Stimulated activated naive CD8-positive, alpha-beta T cell treated with anti-CD3 and anti-CD28 coated beads, Interleukin-15, amount 100 ng/mL, for 72 hours (primary cell): ENCODE measurements at regions not wholly inside any gene's neighbourhood (a gene's known extent, or its start where the extent isn't known, plus 50 kb on each side); places are given as distances from the start of the nearest gene placed in this dataset.

ENCODE experiments used
- ATAC-seq: fragments of 150-1000 bp; cut with Tn5 transposase; 2 replicates; pipeline ENCODE4 v1.10.0; 2021; ENCODE audit warnings: mild to moderate bottlenecking, moderate library complexity
- DNase-seq, 2 donors: peaks; one replicate each; pipeline ENCODE4 v3.0.0; 2021 to 2022
- H3K27ac Mint-ChIP-seq, 2 donors: one replicate each; pipeline ENCODE4 v1.8.0; 2022; ENCODE audit warnings: mild to moderate bottlenecking in 2 of 2, mixed read lengths in 2 of 2, moderate library complexity in 2 of 2
- H3K27me3 Mint-ChIP-seq: one replicate; pipeline ENCODE4 v1.8.0; 2022; ENCODE audit warnings: mixed read lengths
- H3K4me1 Mint-ChIP-seq: one replicate; pipeline ENCODE4 v1.8.0; 2022; ENCODE audit warnings: mild to moderate bottlenecking, mixed read lengths
- H3K4me3 Mint-ChIP-seq, 2 donors: one replicate each; pipeline ENCODE4 v1.8.0; 2022; ENCODE audit warnings: mild to moderate bottlenecking in 2 of 2, mixed read lengths in 2 of 2, moderate library complexity in 1 of 2
- H3K9me3 Mint-ChIP-seq, 2 donors: one replicate each; pipeline ENCODE4 v1.8.0; 2022; ENCODE audit warnings: mixed read lengths in 2 of 2

- Mint-ChIP-seq H3K4me3 (no peak overlapping the region), H3K27ac (no peak overlapping the region), H3K27me3 (no peaks in the 10 kb centered on the region), H3K9me3 (peaks cover 0 to 5% of the 10 kb centered on the region in 2 donors), H3K4me1 (peaks cover 40% of the 10 kb centered on the region)
- DNase-seq (no peak), ATAC-seq (no peak)
Observed at GRCh38 chr2:64196963-64197362, 52.7 kb upstream of the PELI1 start.

- ATAC-seq (no peak), DNase-seq (no peak)
- peaks cover 72% of the 10 kb centered on the region for H3K4me1 Mint-ChIP-seq
- peaks cover 0 to 5% of the 10 kb centered on the region in 2 donors for H3K9me3 Mint-ChIP-seq
- peak overlapping the region in 1 of 2 donors; percentile 41 for H3K4me3 Mint-ChIP-seq
- H3K27me3 Mint-ChIP-seq: no peaks in the 10 kb centered on the region
- peak overlapping the region in 1 of 2 donors; percentile 27 for H3K27ac Mint-ChIP-seq
Observed at GRCh38 chr2:64201151-64201550, 56.9 kb upstream of the PELI1 start.

GRCh38 chr2:64202206-64202845 lies 58.1 kb upstream of the PELI1 start:
- DNase-seq (peak; percentile 20 to 26), ATAC-seq (peak; percentile 59)
- H3K9me3 Mint-ChIP-seq: peaks cover 0 to 5% of the 10 kb centered on the region in 2 donors
- H3K27ac Mint-ChIP-seq: peak overlapping the region in 1 of 2 donors; percentile 90
- peak overlapping the region; percentile 10 to 82 for H3K4me3 Mint-ChIP-seq
- peaks cover 84% of the 10 kb centered on the region for H3K4me1 Mint-ChIP-seq
- no peaks in the 10 kb centered on the region for H3K27me3 Mint-ChIP-seq

- Mint-ChIP-seq H3K4me1 (peaks cover 94% of the 10 kb centered on the region), H3K4me3 (peak overlapping the region; percentile 78 to 82), H3K27ac (peak overlapping the region; percentile 90 to 95), H3K9me3 (peaks cover 0 to 5% of the 10 kb centered on the region in 2 donors), H3K27me3 (no peaks in the 10 kb centered on the region)
- DNase-seq: no peak
- peak; percentile 42 for ATAC-seq
Observed at GRCh38 chr2:64203131-64203857, 59.1 kb upstream of the PELI1 start.

GRCh38 chr2:64203858-64204632 lies 59.8 kb upstream of the PELI1 start:
- Mint-ChIP-seq H3K4me1 (peaks cover 98% of the 10 kb centered on the region), H3K27me3 (no peaks in the 10 kb centered on the region)
- DNase-seq: peak; percentile 32 to 62

GRCh38 chr2:64204703-64205102 lies 60.5 kb upstream of the PELI1 start:
- DNase-seq: no peak
- no peaks in the 10 kb centered on the region for H3K27me3 Mint-ChIP-seq
- peak overlapping the region; percentile 78 to 82 for H3K4me3 Mint-ChIP-seq
- peak overlapping the region; percentile 90 to 95 for H3K27ac Mint-ChIP-seq
- no peak for ATAC-seq
- H3K4me1 Mint-ChIP-seq: peaks cover 98% of the 10 kb centered on the region
- H3K9me3 Mint-ChIP-seq: peaks cover 0 to 5% of the 10 kb centered on the region in 2 donors

More at GRCh38 chr2:64203858-64204632, 59.8 kb upstream of the PELI1 start:
- Mint-ChIP-seq H3K4me3 (peak overlapping the region; percentile 78 to 82), H3K27ac (peak overlapping the region; percentile 90 to 95), H3K9me3 (peaks cover 0 to 5% of the 10 kb centered on the region in 2 donors)
- ATAC-seq: peak; percentile 71

GRCh38 chr2:64205415-64205814 lies 61.2 kb upstream of the PELI1 start:
- Mint-ChIP-seq H3K4me3 (peak overlapping the region in 1 of 2 donors; percentile 8), H3K4me1 (peaks cover 98% of the 10 kb centered on the region), H3K27me3 (no peaks in the 10 kb centered on the region), H3K9me3 (peaks cover 0 to 5% of the 10 kb centered on the region in 2 donors), H3K27ac (no peak overlapping the region)
- no peak for DNase-seq
- ATAC-seq: no peak

GRCh38 chr2:64207573-64207972 lies 63.4 kb upstream of the PELI1 start:
- peaks cover 100% of the 10 kb centered on the region for H3K4me1 Mint-ChIP-seq

GRCh38 chr2:64210816-64211215 lies 66.6 kb upstream of the PELI1 start:
- Mint-ChIP-seq H3K27me3 (no peaks in the 10 kb centered on the region), H3K4me3 (no peak overlapping the region), H3K27ac (no peak overlapping the region), H3K4me1 (peaks cover 91% of the 10 kb centered on the region), H3K9me3 (peaks cover 0 to 5% of the 10 kb centered on the region in 2 donors)
- DNase-seq (no peak), ATAC-seq (no peak)

More at GRCh38 chr2:64207573-64207972, 63.4 kb upstream of the PELI1 start:
- H3K4me3 Mint-ChIP-seq: no peak overlapping the region
- DNase-seq (no peak), ATAC-seq (peak; percentile 50)
- H3K27me3 Mint-ChIP-seq: no peaks in the 10 kb centered on the region
- peaks cover 0 to 5% of the 10 kb centered on the region in 2 donors for H3K9me3 Mint-ChIP-seq
- peak overlapping the region in 1 of 2 donors; percentile 53 for H3K27ac Mint-ChIP-seq

- no peak for DNase-seq
- ATAC-seq: no peak
- Mint-ChIP-seq H3K9me3 (peaks cover 0 to 5% of the 10 kb centered on the region in 2 donors), H3K4me1 (peaks cover 89% of the 10 kb centered on the region), H3K27me3 (no peaks in the 10 kb centered on the region), H3K4me3 (no peak overlapping the region), H3K27ac (peak overlapping the region in 1 of 2 donors; percentile 7)
Observed at GRCh38 chr2:64211276-64211921, 67.2 kb upstream of the PELI1 start.

- H3K27me3 Mint-ChIP-seq: no peaks in the 10 kb centered on the region
- DNase-seq (no peak), ATAC-seq (no peak)
- H3K9me3 Mint-ChIP-seq: peaks cover 0 to 5% of the 10 kb centered on the region in 2 donors
- H3K4me1 Mint-ChIP-seq: peaks cover 86% of the 10 kb centered on the region
- H3K4me3 Mint-ChIP-seq: peak overlapping the region in 1 of 2 donors; percentile 71
- H3K27ac Mint-ChIP-seq: peak overlapping the region; percentile 92 to 97
Observed at GRCh38 chr2:64212346-64212745, 68.1 kb upstream of the PELI1 start.

- H3K27ac Mint-ChIP-seq: peak overlapping the region; percentile 92 to 97
- H3K4me1 Mint-ChIP-seq: peaks cover 81% of the 10 kb centered on the region
- no peaks in the 10 kb centered on the region for H3K27me3 Mint-ChIP-seq
- H3K4me3 Mint-ChIP-seq: peak overlapping the region; percentile 48 to 71
- peak; percentile 88 for ATAC-seq
- H3K9me3 Mint-ChIP-seq: peaks cover 0 to 5% of the 10 kb centered on the region in 2 donors
- peak; percentile 57 to 79 for DNase-seq
Observed at GRCh38 chr2:64212801-64213321, 68.6 kb upstream of the PELI1 start.

GRCh38 chr2:64213532-64214275 lies 69.5 kb upstream of the PELI1 start:
- peaks cover 72% of the 10 kb centered on the region for H3K4me1 Mint-ChIP-seq
- DNase-seq: peak in 1 of 2 donors; percentile 20
- no peak for ATAC-seq

More at GRCh38 chr2:64213532-64214275, 69.5 kb upstream of the PELI1 start:
- H3K27me3 Mint-ChIP-seq: no peaks in the 10 kb centered on the region
- H3K27ac Mint-ChIP-seq: peak overlapping the region; percentile 96 to 97
- peaks cover 0 to 5% of the 10 kb centered on the region in 2 donors for H3K9me3 Mint-ChIP-seq
- peak overlapping the region; percentile 60 to 77 for H3K4me3 Mint-ChIP-seq
